H9 (cell line): ENCODE measurements at regions not wholly inside any gene's neighbourhood (a gene's known extent, or its start where the extent isn't known, plus 50 kb on each side); places are given as distances from the start of the nearest gene placed in this dataset.
A peak's percentile ranks its signal among the peaks of the same experiment; 100 is the strongest.

Experiments used
- DNase-seq: peaks from one replicate; pipeline ENCODE4 v3.0.0-alpha.2; 2017
- H2AFZ ChIP-seq: one replicate; pipeline ENCODE4 v1.6.1; 2013; ENCODE audit warnings: mild to moderate bottlenecking, low read length, control low read depth, moderate library complexity
- H2AK5ac ChIP-seq: 2 replicates; pipeline ENCODE4 v1.6.1; 2013; ENCODE audit warnings: low read length, control low read depth, mixed read lengths; ENCODE audit not compliant: insufficient read length
- H2BK120ac ChIP-seq: one replicate; pipeline ENCODE4 v1.6.1; 2013; ENCODE audit warnings: low read depth, mild to moderate bottlenecking, low read length, control low read depth, inconsistent platforms; ENCODE audit not compliant: poor library complexity, severe bottlenecking
- H2BK12ac ChIP-seq: 2 replicates; pipeline ENCODE4 v1.6.1; 2013; ENCODE audit warnings: low read length, control low read depth, mixed read lengths, low read depth; ENCODE audit not compliant: insufficient read length
- H2BK15ac ChIP-seq: 2 replicates; pipeline ENCODE4 v1.6.1; 2013; ENCODE audit warnings: low read depth, low read length, control low read depth
- H2BK20ac ChIP-seq: one replicate; pipeline ENCODE4 v1.6.1; 2013; ENCODE audit warnings: low read depth, mild to moderate bottlenecking, low read length, control low read depth, inconsistent platforms; ENCODE audit not compliant: poor library complexity, severe bottlenecking
- H2BK5ac ChIP-seq: 2 replicates; pipeline ENCODE4 v1.6.1; 2013; ENCODE audit warnings: low read length, control low read depth, mixed read lengths; ENCODE audit not compliant: insufficient read length
- H3K14ac ChIP-seq: 2 replicates; pipeline ENCODE4 v1.6.1; 2013; ENCODE audit warnings: low read length, control low read depth; ENCODE audit not compliant: insufficient read depth
- H3K18ac ChIP-seq: 2 replicates; pipeline ENCODE4 v1.6.1; 2013; ENCODE audit warnings: low read depth, mild to moderate bottlenecking, mixed read lengths, low read length, control low read depth; ENCODE audit not compliant: insufficient read length
- H3K23ac ChIP-seq: 2 replicates; pipeline ENCODE4 v1.6.1; 2013; ENCODE audit warnings: low read length, control low read depth, mixed read lengths, low read depth; ENCODE audit not compliant: insufficient read length
- H3K23me2 ChIP-seq: 2 replicates; pipeline ENCODE4 v1.6.1; 2013; ENCODE audit warnings: low read depth, mild to moderate bottlenecking, mixed read lengths, low read length, control low read depth; ENCODE audit not compliant: insufficient read length, poor library complexity, severe bottlenecking
- H3K27ac ChIP-seq: 2 replicates; pipeline ENCODE4 v1.5.1; 2013; ENCODE audit warnings: low read length, control low read depth, mixed read lengths, low read depth; ENCODE audit not compliant: insufficient read length
- H3K27me3 ChIP-seq: 2 replicates; pipeline ENCODE4 v1.6.1; 2013; ENCODE audit warnings: low read length, control low read depth, inconsistent platforms; ENCODE audit not compliant: insufficient read depth
- H3K4ac ChIP-seq: 2 replicates; pipeline ENCODE4 v1.6.1; 2013; ENCODE audit warnings: low read depth, mild to moderate bottlenecking, control low read depth, inconsistent platforms, low read length, moderate library complexity
- H3K4me1 ChIP-seq: 2 replicates; pipeline ENCODE4 v1.6.1; 2013; ENCODE audit warnings: low read length, control low read depth, inconsistent platforms; ENCODE audit not compliant: insufficient read depth
- H3K4me2 ChIP-seq: 2 replicates; pipeline ENCODE4 v1.6.1; 2013; ENCODE audit warnings: low read length, control low read depth, mixed read lengths; ENCODE audit not compliant: insufficient read length, insufficient read depth
- H3K56ac ChIP-seq: 2 replicates; pipeline ENCODE4 v1.6.1; 2013; ENCODE audit warnings: low read depth, mild to moderate bottlenecking, mixed read lengths, low read length, control low read depth; ENCODE audit not compliant: insufficient read length
- H3K79me1 ChIP-seq: 2 replicates; pipeline ENCODE4 v1.6.1; 2013; ENCODE audit warnings: low read depth, mild to moderate bottlenecking, moderate library complexity, low read length, control low read depth, inconsistent platforms; ENCODE audit not compliant: insufficient read depth, poor library complexity, severe bottlenecking
- H3K79me2 ChIP-seq: 2 replicates; pipeline ENCODE4 v1.6.1; 2013; ENCODE audit warnings: low read length, control low read depth, inconsistent platforms; ENCODE audit not compliant: insufficient read depth
- H3K9ac ChIP-seq: 2 replicates; pipeline ENCODE4 v1.6.1; 2013; ENCODE audit warnings: low read length, control low read depth, mixed read lengths; ENCODE audit not compliant: insufficient read length; ENCODE audit errors: extremely low read depth
- H3K9me3 ChIP-seq: one replicate; pipeline ENCODE4 v1.6.1; 2013; ENCODE audit warnings: low read depth, low read length, inconsistent platforms; ENCODE audit not compliant: control insufficient read depth
- H3T11ph ChIP-seq: one replicate; pipeline ENCODE4 v1.6.1; 2013; ENCODE audit warnings: mild to moderate bottlenecking, low read length, control low read depth, inconsistent platforms
- H4K20me1 ChIP-seq: one replicate; pipeline ENCODE4 v1.6.1; 2013; ENCODE audit not compliant: control insufficient read depth, insufficient read length, insufficient read depth
- H4K5ac ChIP-seq: 2 replicates; pipeline ENCODE4 v1.6.1; 2013; ENCODE audit warnings: low read depth, mild to moderate bottlenecking, mixed read lengths, low read length, control low read depth; ENCODE audit not compliant: insufficient read length
- H4K8ac ChIP-seq: replicated peaks from 2 replicates; pipeline ENCODE4 v1.6.1; 2013; ENCODE audit warnings: low read length, control low read depth, mixed read lengths, low read depth; ENCODE audit not compliant: insufficient read length
- H4K91ac ChIP-seq: 2 replicates; pipeline ENCODE4 v1.6.1; 2013; ENCODE audit warnings: low read depth, mild to moderate bottlenecking, moderate library complexity, mixed read lengths, low read length, control low read depth; ENCODE audit not compliant: insufficient read length
- H3K27ac Mint-ChIP-seq, 3 experiments: 2 replicates in 2 of 3; 3 replicates in 1 of 3; pipeline ENCODE4 v1.8.0; 2020 to 2021; ENCODE audit warnings: mixed read lengths in 3 of 3, mild to moderate bottlenecking in 1 of 3, moderate library complexity in 1 of 3
- H3K27me3 Mint-ChIP-seq: 2 replicates; pipeline ENCODE4 v1.8.0; 2021; ENCODE audit warnings: low read depth, mild to moderate bottlenecking, moderate library complexity, mixed read lengths
- H3K36me3 Mint-ChIP-seq, 3 experiments: 2 replicates in 2 of 3; 3 replicates in 1 of 3; pipeline ENCODE4 v1.8.0; 2020 to 2021; ENCODE audit warnings: low read depth in 3 of 3, mixed read lengths in 3 of 3; ENCODE audit not compliant: insufficient read depth in 1 of 3
- H3K4me1 Mint-ChIP-seq, 2 experiments: 2 replicates each; pipeline ENCODE4 v1.8.0; 2020; ENCODE audit warnings: mixed read lengths in 2 of 2
- H3K4me3 Mint-ChIP-seq, 2 experiments: 2 replicates in 1 of 2; 3 replicates in 1 of 2; pipeline ENCODE4 v1.8.0; 2020 to 2021; ENCODE audit warnings: mild to moderate bottlenecking in 2 of 2, mixed read lengths in 2 of 2, moderate library complexity in 1 of 2
- H3K9me3 Mint-ChIP-seq, 2 experiments: 2 replicates in 1 of 2; 3 replicates in 1 of 2; pipeline ENCODE4 v1.8.0; 2020; ENCODE audit warnings: mild to moderate bottlenecking in 2 of 2, mixed read lengths in 2 of 2, moderate library complexity in 1 of 2
- CTCF ChIP-seq: fragments of 200-600 bp; sonication (generic); conservative IDR thresholded peaks from 3 replicates; pipeline ENCODE4 v1.8.0; 2021; ENCODE audit warnings: antibody characterized with exemption, mild to moderate bottlenecking
- WGBS: extraction: QIAGEN DNeasy Blood & Tissue Kit; methylation state at CpG from one replicate; pipeline ENCODE4 v1.1.7; 2013; ENCODE audit warnings: missing lambda C conversion rate, low lambda C conversion rate, mixed read lengths; ENCODE audit not compliant: insufficient read length; ENCODE audit errors: extremely low coverage; 5-methylcytosine and 5-hydroxymethylcytosine counted together

- peaks cover 31% of the 10 kb centered on the region for H3K27me3 Mint-ChIP-seq
These were observed 169.7 kb upstream of the MVB12B start for GRCh38 chr9:126156898-126157297.

More at GRCh38 chr9:126156898-126157297, 169.7 kb upstream of the MVB12B start:
- Histone ChIP-seq H2AFZ (no peak overlapping the region), H3K23ac (peak overlapping the region; percentile 70), H3K4me2 (no peak overlapping the region), H3K4ac (no peak overlapping the region), H3K27me3 (no peaks in the 10 kb centered on the region), H2BK120ac (no peak overlapping the region), H3K9ac (no peak overlapping the region), H3T11ph (no peak overlapping the region), H3K23me2 (no peaks in the 10 kb centered on the region), H4K91ac (no peak overlapping the region), H3K18ac (no peak overlapping the region), H2BK20ac (no peak overlapping the region), H2BK5ac (no peak overlapping the region), H4K5ac (peak overlapping the region; percentile 63), H3K4me1 (peaks cover 2% of the 10 kb centered on the region; the same call in 1 of the 2 replicates), H3K14ac (peak overlapping the region; percentile 63; the same call in 1 of the 2 replicates), H3K79me2 (no peaks in the 10 kb centered on the region), H3K79me1 (no peaks in the 10 kb centered on the region), H4K8ac (no peak overlapping the region), H2BK12ac (no peak overlapping the region), H2BK15ac (no peak overlapping the region), H2AK5ac (no peak overlapping the region), H3K56ac (no peak overlapping the region), H3K9me3 (no peaks in the 10 kb centered on the region), H3K27ac (no peak overlapping the region), H4K20me1 (no peaks in the 10 kb centered on the region)
- no peak overlapping the region for H3K27ac Mint-ChIP-seq
- no peak for TF ChIP-seq CTCF
- DNase-seq, result no peak
- no peaks in the 10 kb centered on the region for H3K36me3 Mint-ChIP-seq
- no peaks in the 10 kb centered on the region; a peak in 1 of 5 replicates for H3K9me3 Mint-ChIP-seq
- no peak overlapping the region for H3K4me3 Mint-ChIP-seq
- WGBS, result no CpG with 5 or more reads among the region's 12 CpGs
- peaks cover 8% of the 10 kb centered on the region in 2 experiments for H3K4me1 Mint-ChIP-seq
